GM12878 (cell line): ENCODE measurements at regions not wholly inside any gene's neighbourhood (a gene's known extent, or its start where the extent isn't known, plus 50 kb on each side); places are given as distances from the start of the nearest gene placed in this dataset.

Experiments
- ATAC-seq: fragments of 200-7000 bp; cut with Tn5 transposase; 3 replicates; pipeline ENCODE4 v1.9.1; 2020; ENCODE audit warnings: mild to moderate bottlenecking, moderate library complexity
- BruUV-seq: library from RNA; stranded (reverse); fragments of 400-500 nt; replicated peaks from 2 replicates; lab custom pipeline; 2021; lab: Mats Ljungman, UMichigan
- CTCF ChIA-PET: fragments of 300-600 bp; sonication (Branson Sonifier 250); formaldehyde crosslinking; extraction: SDS; loops from one replicate; lab custom pipeline; 2021; ENCODE audit warnings: inconsistent platforms; lab: Yijun Ruan, JAX
- POLR2A ChIA-PET: fragments of 350-600 bp; formaldehyde crosslinking; extraction: SDS; loops from one replicate; lab custom pipeline; 2021; ENCODE audit warnings: inconsistent platforms; lab: Charles Lee
- RAD21 ChIA-PET: fragments of 300-600 bp; sonication (Branson Sonifier 250); formaldehyde crosslinking; loops from one replicate; lab custom pipeline; 2023; ENCODE audit warnings: antibody characterized with exemption; ENCODE audit not compliant: unreplicated experiment; lab: Charles Lee
- SMC1A ChIA-PET: fragments of 300-600 bp; sonication (Branson Sonifier 250); formaldehyde crosslinking; loops from one replicate; lab custom pipeline; 2023; ENCODE audit not compliant: unreplicated experiment, uncharacterized antibody; lab: Charles Lee
- DNase-seq: peaks from one replicate; pipeline ENCODE4 v3.0.0-alpha.2; 2011; ENCODE audit warnings: low read depth, low spot score
- FAIRE-seq: peaks from 3 replicates; lab custom pipeline; 2011; peaks lifted over from hg19 to GRCh38; lab: Jason Lieb, UNC
- H2AFZ ChIP-seq: 2 replicates; pipeline ENCODE4 v1.6.0; 2011; ENCODE audit warnings: low read depth, low read length, control low read depth; ENCODE audit not compliant: control insufficient read depth
- H3K27ac ChIP-seq: 2 replicates; pipeline ENCODE4 v1.5.1; 2011; ENCODE audit warnings: control low read depth; ENCODE audit not compliant: control insufficient read depth, insufficient read depth
- H3K27me3 ChIP-seq, 2 experiments: replicated peaks in 1 of 2; 2 replicates each; pipeline versions ENCODE4 v1.6.0 to v1.6.1; 2011; ENCODE audit warnings: low read length in 1 of 2; ENCODE audit not compliant: control insufficient read depth in 2 of 2, insufficient read depth in 2 of 2
- H3K36me3 ChIP-seq, 2 experiments: 2 replicates each; pipeline ENCODE4 v1.5.1; 2011; ENCODE audit warnings: low read length in 1 of 2; ENCODE audit not compliant: control insufficient read depth in 2 of 2, insufficient read depth in 2 of 2
- H3K4me1 ChIP-seq: 2 replicates; pipeline ENCODE4 v1.6.1; 2011; ENCODE audit warnings: mild to moderate bottlenecking, low read length, moderate library complexity, mixed read lengths; ENCODE audit not compliant: control insufficient read depth, insufficient read depth
- H3K4me2 ChIP-seq: 2 replicates; pipeline ENCODE4 v1.6.0; 2011; ENCODE audit warnings: control low read depth; ENCODE audit not compliant: control insufficient read depth, insufficient read depth
- H3K4me3 ChIP-seq: fragments of 200-600 bp; sonication (generic); 2 replicates; pipeline ENCODE4 v1.5.1; 2016
- H3K79me2 ChIP-seq: 2 replicates; pipeline ENCODE4 v1.6.0; 2011; ENCODE audit warnings: low read length; ENCODE audit not compliant: control insufficient read depth, insufficient read depth
- H3K9ac ChIP-seq: 2 replicates; pipeline ENCODE4 v1.8.0; 2011; ENCODE audit warnings: low read length, control low read depth, mixed read lengths; ENCODE audit not compliant: control insufficient read depth, insufficient read depth
- H3K9me3 ChIP-seq: replicated peaks from 3 replicates; pipeline ENCODE4 v1.5.1; 2011; ENCODE audit warnings: mild to moderate bottlenecking, low read length; ENCODE audit not compliant: control insufficient read depth, insufficient read depth
- H4K20me1 ChIP-seq: 2 replicates; pipeline ENCODE4 v1.6.0; 2011; ENCODE audit not compliant: control insufficient read depth, insufficient read depth
- CBX3 ChIP-seq: fragments of 200-600 bp; sonication (generic); IDR thresholded peaks from 2 replicates; pipeline ENCODE4 v1.6.1; 2016; ENCODE audit warnings: low read depth, borderline replicate concordance
- CHD4 ChIP-seq: fragments of 200-600 bp; sonication (generic); IDR thresholded peaks from 2 replicates; pipeline ENCODE4 v1.6.1; 2016; ENCODE audit warnings: mild to moderate bottlenecking
- EGR1 ChIP-seq, 2 experiments: IDR thresholded peaks; 1 replicate in 1 of 2; 2 replicates in 1 of 2; pipeline ENCODE4 v1.6.1; 2011 to 2012; ENCODE audit warnings: low read depth in 2 of 2, low read length in 2 of 2, borderline replicate concordance in 1 of 2, mild to moderate bottlenecking in 1 of 2, moderate library complexity in 1 of 2
- HDAC6 ChIP-seq: fragments of 200-600 bp; sonication (generic); IDR thresholded peaks from one replicate; pipeline ENCODE4 v1.8.0; 2017; ENCODE audit warnings: antibody characterized with exemption; ENCODE audit not compliant: unreplicated experiment
- KAT2A ChIP-seq: conservative IDR thresholded peaks from 2 replicates; pipeline ENCODE4 v1.6.1; 2011; ENCODE audit warnings: low read depth, low read length; ENCODE audit not compliant: control insufficient read depth
- MXI1 ChIP-seq: fragments of 150-350 bp; IDR thresholded peaks from 2 replicates; pipeline ENCODE4 v1.6.1; 2011; ENCODE audit warnings: low read depth, mild to moderate bottlenecking, inconsistent platforms, low read length, improper control_type of control experiment
- SIX5 ChIP-seq: IDR thresholded peaks from 2 replicates; pipeline ENCODE4 v1.6.1; 2011; ENCODE audit warnings: mild to moderate bottlenecking, low read depth, low read length, moderate library complexity; ENCODE audit not compliant: severe bottlenecking
- SREBF2 ChIP-seq: IDR thresholded peaks from 2 replicates; pipeline ENCODE4 v1.6.1; 2012; ENCODE audit warnings: mild to moderate bottlenecking, low read length
- STAT1 ChIP-seq: fragments of 450-650 bp; conservative IDR thresholded peaks from 2 replicates; pipeline ENCODE4 v1.6.1; 2014; ENCODE audit warnings: antibody characterized with exemption, mild to moderate bottlenecking
- STAT3 ChIP-seq: IDR thresholded peaks from 2 replicates; pipeline ENCODE4 v1.6.1; 2011; ENCODE audit warnings: low read depth, low read length, improper control_type of control experiment
- TARDBP ChIP-seq: IDR thresholded peaks from 2 replicates; pipeline ENCODE4 v1.6.1; 2016; ENCODE audit warnings: borderline replicate concordance
- TBL1XR1 ChIP-seq: IDR thresholded peaks from 2 replicates; pipeline ENCODE4 v1.6.1; 2012; ENCODE audit warnings: low read depth, low read length, improper control_type of control experiment
- ZBED1 ChIP-seq: IDR thresholded peaks from 2 replicates; pipeline ENCODE4 v1.6.1; 2016; ENCODE audit warnings: borderline replicate concordance
- ZNF207 ChIP-seq: fragments of 450-650 bp; IDR thresholded peaks from 2 replicates; pipeline ENCODE4 v1.6.1; 2014; ENCODE audit warnings: antibody characterized with exemption, mild to moderate bottlenecking, borderline replicate concordance
- WGBS: methylation state at CpG from one replicate; pipeline ENCODE4 v1.1.6; 2016; ENCODE audit warnings: low lambda C conversion rate; ENCODE audit not compliant: insufficient replicate concordance, insufficient coverage; ENCODE audit errors: missing lambda C conversion rate; 5-methylcytosine and 5-hydroxymethylcytosine counted together
- in situ Hi-C: fragments of 300-500 bp; cut with MboI; formaldehyde crosslinking; loops from 9 replicates; pipeline ENCODE4 v1.14.3; 2018; ENCODE audit warnings: mixed read lengths
- intact Hi-C: fragments of 100-400 bp; cut with micrococcal nuclease; formaldehyde crosslinking; loops from one replicate; pipeline ENCODE4 v1.14.2; 2022; ENCODE audit not compliant: unreplicated experiment
- TF ChIP-seq, protein P1 (sequence below): fragments of 450-650 bp; IDR thresholded peaks from 2 replicates; pipeline ENCODE4 v1.6.1; 2018; ENCODE audit warnings: mild to moderate bottlenecking, low read depth, moderate library complexity; ENCODE audit not compliant: partially characterized antibody
- TF ChIP-seq, protein P2 (sequence below): fragments of 450-650 bp; IDR thresholded peaks from 2 replicates; pipeline ENCODE4 v1.6.1; 2017; ENCODE audit warnings: low read depth, mild to moderate bottlenecking, moderate library complexity

DNA sequence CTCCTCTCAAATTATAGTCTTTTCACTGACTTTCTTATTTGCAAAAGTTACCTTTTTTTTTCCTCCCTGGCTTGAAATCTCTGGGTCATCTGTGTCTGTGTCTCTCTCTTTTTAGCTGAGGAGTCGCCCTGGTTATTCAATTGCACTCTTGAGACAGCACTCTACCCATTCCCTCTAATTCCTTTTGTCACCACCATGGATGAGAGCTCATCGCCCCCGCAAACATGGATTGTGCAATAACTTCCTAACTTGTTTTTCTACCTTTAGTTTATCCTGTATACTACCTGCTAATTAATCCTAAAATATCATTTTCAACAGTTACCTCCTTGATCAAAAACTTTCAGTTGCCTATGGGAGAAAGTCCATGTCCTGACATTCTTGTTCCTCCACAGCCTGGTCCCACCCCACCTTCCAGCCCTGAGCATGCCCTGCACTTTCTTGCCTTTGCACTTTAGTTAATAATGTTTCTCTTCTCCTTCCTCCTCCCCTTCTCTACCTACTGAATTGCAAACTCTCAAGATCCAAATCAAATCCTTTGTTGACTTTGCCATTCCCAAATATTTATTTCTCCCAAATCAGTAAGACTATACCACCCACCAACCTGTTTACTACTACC, 110.4 kb upstream of the MAGI3 start (continued):
- TF ChIP-seq, protein P1, sequence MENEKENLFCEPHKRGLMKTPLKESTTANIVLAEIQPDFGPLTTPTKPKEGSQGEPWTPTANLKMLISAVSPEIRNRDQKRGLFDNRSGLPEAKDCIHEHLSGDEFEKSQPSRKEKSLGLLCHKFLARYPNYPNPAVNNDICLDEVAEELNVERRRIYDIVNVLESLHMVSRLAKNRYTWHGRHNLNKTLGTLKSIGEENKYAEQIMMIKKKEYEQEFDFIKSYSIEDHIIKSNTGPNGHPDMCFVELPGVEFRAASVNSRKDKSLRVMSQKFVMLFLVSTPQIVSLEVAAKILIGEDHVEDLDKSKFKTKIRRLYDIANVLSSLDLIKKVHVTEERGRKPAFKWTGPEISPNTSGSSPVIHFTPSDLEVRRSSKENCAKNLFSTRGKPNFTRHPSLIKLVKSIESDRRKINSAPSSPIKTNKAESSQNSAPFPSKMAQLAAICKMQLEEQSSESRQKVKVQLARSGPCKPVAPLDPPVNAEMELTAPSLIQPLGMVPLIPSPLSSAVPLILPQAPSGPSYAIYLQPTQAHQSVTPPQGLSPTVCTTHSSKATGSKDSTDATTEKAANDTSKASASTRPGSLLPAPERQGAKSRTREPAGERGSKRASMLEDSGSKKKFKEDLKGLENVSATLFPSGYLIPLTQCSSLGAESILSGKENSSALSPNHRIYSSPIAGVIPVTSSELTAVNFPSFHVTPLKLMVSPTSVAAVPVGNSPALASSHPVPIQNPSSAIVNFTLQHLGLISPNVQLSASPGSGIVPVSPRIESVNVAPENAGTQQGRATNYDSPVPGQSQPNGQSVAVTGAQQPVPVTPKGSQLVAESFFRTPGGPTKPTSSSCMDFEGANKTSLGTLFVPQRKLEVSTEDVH, result no peak
- TF ChIP-seq TBL1XR1 (no peak), KAT2A (no peak), CBX3 (no peak), HDAC6 (no peak)
- TF ChIP-seq, all 136 proteins: peak for 0

DNA sequence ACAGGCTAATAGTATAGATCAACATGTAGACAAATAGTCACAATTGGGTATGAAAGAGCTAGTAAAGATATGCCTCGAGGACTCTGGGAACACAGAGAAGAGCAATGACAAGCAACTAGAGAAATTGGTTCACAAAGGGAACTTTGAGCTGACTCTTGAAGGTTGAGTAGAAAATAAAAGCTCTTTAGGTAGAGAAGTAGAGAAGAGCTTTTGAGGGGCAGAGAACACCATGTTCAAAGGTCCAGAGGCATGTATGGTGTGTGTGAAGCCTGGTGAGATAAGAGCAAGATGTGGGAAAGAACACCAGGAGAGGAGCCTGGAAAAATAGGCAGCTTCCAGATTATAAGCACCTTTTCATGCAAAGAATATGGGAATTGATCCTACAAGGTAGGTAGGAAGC, 109.7 kb upstream of the MAGI3 start:
- Histone ChIP-seq H3K36me3 (no peaks in the 10 kb centered on the region), H2AFZ (no peak overlapping the region), H4K20me1 (no peaks in the 10 kb centered on the region), H3K9ac (no peak overlapping the region), H3K27me3 (peaks cover 0 to under 1% of the 10 kb centered on the region in 2 experiments; a peak in 1 of 4 replicates), H3K4me3 (no peak overlapping the region), H3K79me2 (no peaks in the 10 kb centered on the region), H3K9me3 (no peaks in the 10 kb centered on the region), H3K27ac (no peak overlapping the region), H3K4me1 (no peaks in the 10 kb centered on the region), H3K4me2 (no peak overlapping the region)
- CTCF ChIA-PET, result no interaction called here
- FAIRE-seq (no peak), DNase-seq (no peak), ATAC-seq (no peak)
- RAD21 ChIA-PET, result no interaction called here
- POLR2A ChIA-PET, result no interaction called here
- in situ Hi-C loops (no loop called here), intact Hi-C loops (no loop called here)
- BruUV-seq, result no TSS peak
- WGBS, result 6% methylated on average over 1 of the region's 1 CpG
- SMC1A ChIA-PET, result no interaction called here
- TF ChIP-seq EGR1 (IDR thresholded peaks at IDR 0.05; ENCODE audit: borderline replicate concordance in 1 of 2, low read depth in 2 of 2, low read length in 2 of 2), result no peak
- no peak for TF ChIP-seq MXI1
- TF ChIP-seq SIX5, result no peak
- no peak for TF ChIP-seq STAT3
- no peak for TF ChIP-seq ZBED1
- no peak for TF ChIP-seq CHD4
- no peak for TF ChIP-seq ZNF207
- no peak for TF ChIP-seq TARDBP
- TF ChIP-seq STAT1, result no peak
- TF ChIP-seq, protein P2, sequence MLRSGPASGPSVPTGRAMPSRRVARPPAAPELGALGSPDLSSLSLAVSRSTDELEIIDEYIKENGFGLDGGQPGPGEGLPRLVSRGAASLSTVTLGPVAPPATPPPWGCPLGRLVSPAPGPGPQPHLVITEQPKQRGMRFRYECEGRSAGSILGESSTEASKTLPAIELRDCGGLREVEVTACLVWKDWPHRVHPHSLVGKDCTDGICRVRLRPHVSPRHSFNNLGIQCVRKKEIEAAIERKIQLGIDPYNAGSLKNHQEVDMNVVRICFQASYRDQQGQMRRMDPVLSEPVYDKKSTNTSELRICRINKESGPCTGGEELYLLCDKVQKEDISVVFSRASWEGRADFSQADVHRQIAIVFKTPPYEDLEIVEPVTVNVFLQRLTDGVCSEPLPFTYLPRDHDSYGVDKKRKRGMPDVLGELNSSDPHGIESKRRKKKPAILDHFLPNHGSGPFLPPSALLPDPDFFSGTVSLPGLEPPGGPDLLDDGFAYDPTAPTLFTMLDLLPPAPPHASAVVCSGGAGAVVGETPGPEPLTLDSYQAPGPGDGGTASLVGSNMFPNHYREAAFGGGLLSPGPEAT, result no peak
- no peak for TF ChIP-seq SREBF2
